CD4-positive, alpha-beta T cell (primary cell): ENCODE measurements at regions not wholly inside any gene's neighbourhood (a gene's known extent, or its start where the extent isn't known, plus 50 kb on each side); places are given as distances from the start of the nearest gene placed in this dataset.

Experiments
- ATAC-seq: fragments of 200-7000 bp; cut with Tn5 transposase; one replicate; pipeline ENCODE4 v1.10.0; 2022; ENCODE audit warnings: mild to moderate bottlenecking; ENCODE audit not compliant: poor library complexity
- CTCF ChIA-PET: fragments of 350-600 bp; sonication (Branson Sonifier 250); formaldehyde crosslinking; loops from one replicate; lab custom pipeline; 2021; ENCODE audit warnings: antibody characterized with exemption, inconsistent platforms; lab: Charles Lee
- POLR2A ChIA-PET: fragments of 350-600 bp; sonication (Branson Sonifier 250); formaldehyde crosslinking; loops from one replicate; lab custom pipeline; 2021; ENCODE audit warnings: antibody characterized with exemption, inconsistent platforms; lab: Charles Lee
- DNase-seq, 14 experiments: peaks; one replicate each; pipeline ENCODE4 v3.0.0-alpha.2; 2013 to 2020; ENCODE audit warnings: mixed read lengths in 2 of 14
- H3K27ac ChIP-seq, 2 donors: one replicate each; pipeline versions ENCODE4 v1.5.1 to v1.7.0; 2013; ENCODE audit warnings: low read length in 2 of 2, low read depth in 1 of 2, mild to moderate bottlenecking in 1 of 2
- H3K27me3 ChIP-seq, 2 experiments: 1 replicate in 1 of 2; 2 replicates in 1 of 2; pipeline versions ENCODE4 v1.6.1 to v1.7.0; 2013; ENCODE audit warnings: low read length in 2 of 2, control low read depth in 1 of 2, mild to moderate bottlenecking in 1 of 2, moderate library complexity in 1 of 2; ENCODE audit not compliant: insufficient read depth in 2 of 2, control insufficient read depth in 1 of 2
- H3K36me3 ChIP-seq: one replicate; pipeline ENCODE4 v1.6.1; 2013; ENCODE audit warnings: low read length, control low read depth; ENCODE audit not compliant: insufficient read depth
- H3K4me1 ChIP-seq: one replicate; pipeline ENCODE4 v1.6.1; 2013; ENCODE audit warnings: low read length, control low read depth; ENCODE audit not compliant: insufficient read depth
- H3K4me3 ChIP-seq: one replicate; pipeline ENCODE4 v1.5.1; 2013; ENCODE audit warnings: mild to moderate bottlenecking, low read length, moderate library complexity
- H3K9me3 ChIP-seq, 2 experiments: 1 replicate in 1 of 2; 2 replicates in 1 of 2; pipeline versions ENCODE4 v1.6.1 to v1.7.0; 2013; ENCODE audit warnings: low read length in 2 of 2, mild to moderate bottlenecking in 2 of 2, control low read depth in 1 of 2, moderate library complexity in 1 of 2; ENCODE audit not compliant: control insufficient read depth in 1 of 2, insufficient read depth in 1 of 2
- H3K27ac Mint-ChIP-seq: one replicate; pipeline ENCODE4 v1.8.0; 2020; ENCODE audit warnings: mixed read lengths
- H3K27me3 Mint-ChIP-seq: one replicate; pipeline ENCODE4 v1.8.0; 2021; ENCODE audit warnings: mixed read lengths
- H3K36me3 Mint-ChIP-seq: one replicate; pipeline ENCODE4 v1.8.0; 2021; ENCODE audit warnings: low read depth, mixed read lengths
- H3K4me1 Mint-ChIP-seq: one replicate; pipeline ENCODE4 v1.8.0; 2021; ENCODE audit warnings: low read depth, mixed read lengths
- H3K4me3 Mint-ChIP-seq: one replicate; pipeline ENCODE4 v1.8.0; 2020; ENCODE audit warnings: mild to moderate bottlenecking, mixed read lengths
- H3K9me3 Mint-ChIP-seq: one replicate; pipeline ENCODE4 v1.8.0; 2020; ENCODE audit warnings: mixed read lengths
- CTCF ChIP-seq: fragments of 200-600 bp; IDR thresholded peaks from one replicate; pipeline ENCODE4 v1.8.0; 2022; ENCODE audit warnings: antibody characterized with exemption, mild to moderate bottlenecking
- intact Hi-C, 2 experiments: fragments of 100-400 bp; cut with DNase I in 1 of 2; cut with micrococcal nuclease in 1 of 2; formaldehyde crosslinking; loops; one replicate each; pipeline versions ENCODE4 v1.15.1 to v1.9.0; 2023 to 2025; cut with DNase I, micrococcal nuclease

- Mint-ChIP-seq H3K4me3 (no peak overlapping the region), H3K9me3 (peaks cover 5% of the 10 kb centered on the region), H3K36me3 (no peaks in the 10 kb centered on the region), H3K4me1 (no peaks in the 10 kb centered on the region), H3K27me3 (no peaks in the 10 kb centered on the region), H3K27ac (no peak overlapping the region)
- intact Hi-C loops = no loop called here
- CTCF ChIA-PET = no interaction called here
- H3K27ac ChIP-seq = no peak overlapping the region
- POLR2A ChIA-PET = no interaction called here
- H3K27me3 ChIP-seq = peaks cover 0 to 4% of the 10 kb centered on the region in 2 experiments
- no peaks in the 10 kb centered on the region for H3K36me3 ChIP-seq
- TF ChIP-seq CTCF = no peak
- no peaks in the 10 kb centered on the region for H3K4me1 ChIP-seq
- no peak overlapping the region for H3K4me3 ChIP-seq
- peaks cover 1 to 4% of the 10 kb centered on the region in 2 experiments for H3K9me3 ChIP-seq
- ATAC-seq (no peak), DNase-seq (no peak)
Observed at GRCh38 chr1:55980582-55980981, 598.8 kb downstream of the PLPP3 start.

DNA sequence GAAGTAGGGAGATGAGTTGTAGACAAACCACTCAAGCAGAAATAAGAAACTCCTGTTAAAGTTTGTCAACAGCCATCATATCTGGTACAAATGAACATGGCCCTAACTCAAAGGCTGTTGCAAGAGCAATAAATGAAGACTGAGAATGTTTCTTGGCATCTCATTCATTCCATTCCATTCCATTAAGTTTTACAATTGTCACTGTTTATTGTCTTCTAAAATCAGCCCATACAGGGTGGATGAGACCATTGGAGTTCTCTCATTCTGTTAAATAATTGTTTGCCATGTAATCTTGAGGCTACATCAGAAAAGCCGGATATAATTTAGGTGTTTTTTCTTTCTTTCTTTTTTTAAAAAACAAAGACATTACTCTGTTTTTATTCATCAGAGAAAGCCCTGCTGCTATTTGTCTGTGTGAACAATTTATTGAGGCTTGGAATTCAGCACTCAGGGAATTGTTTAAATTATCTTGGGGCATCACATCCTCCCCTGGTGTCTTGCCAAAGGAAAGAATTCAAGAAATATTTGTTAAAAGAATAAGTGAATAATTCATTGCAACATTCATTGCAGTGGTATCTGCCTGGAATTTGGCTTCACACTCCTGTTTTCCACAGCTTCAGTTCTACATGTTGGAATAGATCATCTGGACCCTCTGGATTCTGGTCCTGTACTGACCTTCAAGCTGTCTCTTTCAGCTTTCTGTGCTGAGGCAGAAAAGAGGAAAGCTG lies 604.5 kb downstream of the PLPP3 start:
- H3K27me3 Mint-ChIP-seq = peaks cover 7% of the 10 kb centered on the region
- no peak for TF ChIP-seq CTCF
- no peaks in the 10 kb centered on the region for H3K4me1 Mint-ChIP-seq
- Histone ChIP-seq H3K9me3 (peaks cover 0 to 4% of the 10 kb centered on the region in 2 experiments), H3K27ac (no peak overlapping the region), H3K27me3 (peaks cover 0 to 4% of the 10 kb centered on the region in 2 experiments), H3K36me3 (no peaks in the 10 kb centered on the region), H3K4me3 (no peak overlapping the region), H3K4me1 (no peaks in the 10 kb centered on the region)
- intact Hi-C loops = no loop called here
- no peak overlapping the region for H3K27ac Mint-ChIP-seq
- CTCF ChIA-PET = no interaction called here
- H3K36me3 Mint-ChIP-seq = no peaks in the 10 kb centered on the region
- H3K9me3 Mint-ChIP-seq = peaks cover 8% of the 10 kb centered on the region
- DNase-seq = no peak
- ATAC-seq = no peak
- no peak overlapping the region for H3K4me3 Mint-ChIP-seq
- POLR2A ChIA-PET = no interaction called here

- Histone ChIP-seq H3K27ac (no peak overlapping the region), H3K36me3 (no peaks in the 10 kb centered on the region), H3K4me3 (no peak overlapping the region), H3K9me3 (no peaks in the 10 kb centered on the region), H3K27me3 (no peaks in the 10 kb centered on the region), H3K4me1 (no peaks in the 10 kb centered on the region)
- no peak overlapping the region for H3K27ac Mint-ChIP-seq
- DNase-seq (no peak), ATAC-seq (no peak)
- H3K36me3 Mint-ChIP-seq = no peaks in the 10 kb centered on the region
- peaks cover 7% of the 10 kb centered on the region for H3K27me3 Mint-ChIP-seq
- intact Hi-C loops = no loop called here
- H3K4me1 Mint-ChIP-seq = no peaks in the 10 kb centered on the region
- ChIA-PET CTCF (interaction anchor here (0.7 kb wide), 2 partner anchors 40 to 178 kb away, joined by 4 to 5 read pairs; no protein-coding TSS in a partner anchor), POLR2A (interaction anchor here (0.6 kb wide), 1 partner anchor 111 kb away, joined by 4 read pairs; no protein-coding TSS in a partner anchor)
- no peak for TF ChIP-seq CTCF
- peaks cover 3% of the 10 kb centered on the region for H3K9me3 Mint-ChIP-seq
- H3K4me3 Mint-ChIP-seq = no peak overlapping the region
Observed at GRCh38 chr1:55970526-55971110, 608.7 kb downstream of the PLPP3 start.
